IMR-90 (cell line): ENCODE measurements at regions not wholly inside any gene's neighbourhood (a gene's known extent, or its start where the extent isn't known, plus 50 kb on each side); places are given as distances from the start of the nearest gene placed in this dataset.

ENCODE experiments used
- ATAC-seq: fragments of 200-7000 bp; cut with Tn5 transposase; 2 replicates; pipeline ENCODE4 v1.9.1; 2020; ENCODE audit warnings: low read depth, mild to moderate bottlenecking, moderate library complexity
- BruUV-seq: library from RNA; stranded (reverse); fragments of 400-500 nt; replicated peaks from 2 replicates; lab custom pipeline; 2021; lab: Mats Ljungman, UMichigan
- CTCF ChIA-PET: fragments of 300-600 bp; formaldehyde crosslinking; extraction: SDS; loops from one replicate; lab custom pipeline; 2021; ENCODE audit warnings: antibody characterized with exemption; lab: Yijun Ruan, JAX
- POLR2A ChIA-PET: fragments of 300-600 bp; sonication (Branson Sonifier 250); formaldehyde crosslinking; loops from one replicate; lab custom pipeline; 2022; ENCODE audit warnings: antibody characterized with exemption; ENCODE audit not compliant: unreplicated experiment; lab: Charles Lee
- DNase-seq: peaks from one replicate; pipeline ENCODE4 v3.0.0; 2013
- H2AFZ ChIP-seq: replicated peaks from 2 replicates; pipeline ENCODE3; 2013; ENCODE audit warnings: low read length, mild to moderate bottlenecking; ENCODE audit not compliant: poor library complexity
- H2AK5ac ChIP-seq: 2 replicates; pipeline ENCODE4 v1.6.1; 2013; ENCODE audit warnings: low read depth, low read length, inconsistent platforms
- H2AK9ac ChIP-seq: replicated peaks from 2 replicates; pipeline ENCODE3; 2013; ENCODE audit warnings: mild to moderate bottlenecking, low read depth, low read length, moderate library complexity; ENCODE audit not compliant: poor library complexity
- H2BK120ac ChIP-seq: 2 replicates; pipeline ENCODE4 v1.6.1; 2013; ENCODE audit warnings: low read depth, low read length, inconsistent platforms
- H2BK15ac ChIP-seq: 3 replicates; pipeline ENCODE4 v1.6.1; 2013; ENCODE audit warnings: low read depth, low read length, inconsistent platforms
- H2BK20ac ChIP-seq: 2 replicates; pipeline ENCODE4 v1.6.1; 2013; ENCODE audit warnings: low read depth, mild to moderate bottlenecking, inconsistent platforms, low read length, moderate library complexity
- H2BK5ac ChIP-seq: 2 replicates; pipeline ENCODE4 v1.6.1; 2013; ENCODE audit warnings: mild to moderate bottlenecking, low read depth, low read length, inconsistent platforms; ENCODE audit not compliant: poor library complexity, severe bottlenecking
- H3K14ac ChIP-seq: replicated peaks from 2 replicates; pipeline ENCODE4 v1.6.1; 2013; ENCODE audit warnings: low read depth, low read length, inconsistent platforms
- H3K18ac ChIP-seq: 2 replicates; pipeline ENCODE4 v1.6.1; 2013; ENCODE audit warnings: low read depth, low read length, control low read depth
- H3K23ac ChIP-seq: 2 replicates; pipeline ENCODE4 v1.6.1; 2013; ENCODE audit warnings: low read depth, low read length, inconsistent platforms
- H3K27ac ChIP-seq: 2 replicates; pipeline ENCODE4 v1.5.1; 2013; ENCODE audit warnings: mild to moderate bottlenecking, control low read depth, low read length; ENCODE audit not compliant: insufficient read depth
- H3K27me3 ChIP-seq: 2 replicates; pipeline ENCODE4 v1.6.1; 2013; ENCODE audit warnings: low read length; ENCODE audit not compliant: control insufficient read depth, insufficient read depth
- H3K36me3 ChIP-seq: 2 replicates; pipeline ENCODE4 v1.6.1; 2013; ENCODE audit warnings: low read length, mixed read lengths; ENCODE audit not compliant: control insufficient read depth, insufficient read depth
- H3K4ac ChIP-seq: 2 replicates; pipeline ENCODE4 v1.6.1; 2013; ENCODE audit warnings: low read depth, low read length, inconsistent platforms
- H3K4me1 ChIP-seq: 2 replicates; pipeline ENCODE4 v1.6.1; 2013; ENCODE audit warnings: low read length, mixed read lengths; ENCODE audit not compliant: control insufficient read depth, insufficient read depth
- H3K4me2 ChIP-seq: 2 replicates; pipeline ENCODE4 v1.6.1; 2013; ENCODE audit warnings: low read depth, mild to moderate bottlenecking, control low read depth, low read length, moderate library complexity
- H3K4me3 ChIP-seq: 2 replicates; pipeline ENCODE4 v1.5.1; 2013; ENCODE audit warnings: low read depth, mild to moderate bottlenecking, control low read depth, low read length, moderate library complexity; ENCODE audit not compliant: insufficient read depth
- H3K56ac ChIP-seq: 2 replicates; pipeline ENCODE4 v1.6.1; 2013; ENCODE audit warnings: low read length, inconsistent platforms; ENCODE audit not compliant: insufficient read depth; ENCODE audit errors: extremely low read depth
- H3K79me1 ChIP-seq, 2 experiments: 2 replicates each; pipeline ENCODE4 v1.6.1; 2013; ENCODE audit warnings: low read length in 2 of 2, inconsistent platforms in 1 of 2, low read depth in 1 of 2
- H3K9ac ChIP-seq: 2 replicates; pipeline ENCODE4 v1.6.1; 2013; ENCODE audit warnings: low read depth, low read length, control low read depth
- H3K9me1 ChIP-seq: 2 replicates; pipeline ENCODE4 v1.6.1; 2013; ENCODE audit warnings: low read length, inconsistent platforms; ENCODE audit not compliant: insufficient read depth
- H3K9me3 ChIP-seq: 2 replicates; pipeline ENCODE4 v1.6.1; 2013; ENCODE audit warnings: low read length; ENCODE audit not compliant: control insufficient read depth, insufficient read depth
- H4K20me1 ChIP-seq: 2 replicates; pipeline ENCODE4 v1.6.1; 2013; ENCODE audit warnings: low read length, inconsistent platforms; ENCODE audit not compliant: insufficient read depth
- H4K5ac ChIP-seq: 2 replicates; pipeline ENCODE4 v1.6.1; 2013; ENCODE audit warnings: mild to moderate bottlenecking, low read depth, low read length, control low read depth
- H4K8ac ChIP-seq, 2 experiments: 2 replicates each; pipeline ENCODE4 v1.6.1; 2013; ENCODE audit warnings: low read depth in 2 of 2, low read length in 2 of 2, control low read depth in 1 of 2, inconsistent platforms in 1 of 2
- H4K91ac ChIP-seq: 2 replicates; pipeline ENCODE4 v1.6.1; 2013; ENCODE audit warnings: low read depth, low read length, inconsistent platforms; ENCODE audit not compliant: insufficient read depth
- FOS ChIP-seq: fragments of 150-350 bp; IDR thresholded peaks from 2 replicates; pipeline ENCODE4 v1.6.1; 2016; ENCODE audit warnings: low read depth, low read length
- WGBS, 2 experiments: methylation state at CpG; one replicate each; pipeline versions ENCODE4 v1.1.5 to v1.1.7; 2013; ENCODE audit warnings: missing lambda C conversion rate in 2 of 2; ENCODE audit not compliant: insufficient read length in 1 of 2; ENCODE audit errors: extremely low coverage in 2 of 2; 5-methylcytosine and 5-hydroxymethylcytosine counted together
- dilution Hi-C: fragments of 300-500 bp; cut with HindIII; formaldehyde crosslinking; loops from one replicate; pipeline ENCODE4 v1.14.3; 2018; ENCODE audit warnings: low sequenced_read_pairs; ENCODE audit not compliant: unreplicated experiment
- in situ Hi-C: fragments of 300-500 bp; cut with MboI; formaldehyde crosslinking; loops from 3 replicates; pipeline ENCODE4 v1.14.3; 2019; ENCODE audit warnings: low sequenced_read_pairs, inconsistent platforms, mixed read lengths
- intact Hi-C: fragments of 100-400 bp; cut with micrococcal nuclease; formaldehyde crosslinking; loops from 2 replicates; pipeline ENCODE4 v1.10.0; 2022
- TF ChIP-seq, protein P1 (sequence below): fragments of 150-350 bp; IDR thresholded peaks from 2 replicates; pipeline ENCODE4 v1.6.1; 2017; ENCODE audit warnings: mild to moderate bottlenecking, antibody characterized with exemption, low read length, low read depth

DNA sequence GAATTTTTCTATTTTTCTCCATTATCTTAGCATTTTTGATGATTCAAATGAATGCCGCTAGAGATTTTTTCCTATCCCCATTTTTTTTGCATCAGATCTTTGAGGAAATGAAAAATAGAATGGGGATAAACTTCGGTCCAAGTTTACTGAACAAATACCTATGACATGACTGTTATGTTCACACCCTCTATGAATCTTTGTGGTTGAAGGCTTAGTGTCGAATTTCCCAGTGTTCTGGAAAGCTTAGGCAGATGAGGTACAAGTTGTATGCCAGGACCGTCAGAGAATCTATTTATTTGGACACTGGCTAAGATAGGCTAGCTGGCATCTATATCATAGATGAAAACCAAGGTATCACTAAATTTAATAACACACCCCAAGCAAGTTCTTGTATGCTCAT is 123.4 kb downstream of the SPCS3 start:
- no TSS peak for BruUV-seq
- H2AFZ ChIP-seq = no peak overlapping the region
- no peaks in the 10 kb centered on the region for H3K79me1 ChIP-seq
- no peak overlapping the region for H2AK9ac ChIP-seq
- peaks cover 6% of the 10 kb centered on the region; the same call in 1 of the 2 replicates for H3K4me1 ChIP-seq
- no peak overlapping the region for H3K9ac ChIP-seq
- peak; percentile 89 for ATAC-seq
- TF ChIP-seq, protein P1, sequence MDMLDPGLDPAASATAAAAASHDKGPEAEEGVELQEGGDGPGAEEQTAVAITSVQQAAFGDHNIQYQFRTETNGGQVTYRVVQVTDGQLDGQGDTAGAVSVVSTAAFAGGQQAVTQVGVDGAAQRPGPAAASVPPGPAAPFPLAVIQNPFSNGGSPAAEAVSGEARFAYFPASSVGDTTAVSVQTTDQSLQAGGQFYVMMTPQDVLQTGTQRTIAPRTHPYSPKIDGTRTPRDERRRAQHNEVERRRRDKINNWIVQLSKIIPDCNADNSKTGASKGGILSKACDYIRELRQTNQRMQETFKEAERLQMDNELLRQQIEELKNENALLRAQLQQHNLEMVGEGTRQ = no peak
- TF ChIP-seq FOS = peak; percentile 38; the same call in 1 of the 2 replicates
- no peak overlapping the region for H4K91ac ChIP-seq
- DNase-seq = peak; percentile 96
- no peak overlapping the region for H4K5ac ChIP-seq
- in situ Hi-C loops = no loop called here
- POLR2A ChIA-PET = no interaction called here
- no peak overlapping the region for H3K56ac ChIP-seq
- no peak overlapping the region for H3K27ac ChIP-seq
- H2BK20ac ChIP-seq = peak overlapping the region; percentile 70; the same call in 1 of the 2 replicates
- dilution Hi-C loops = no loop called here
- H3K36me3 ChIP-seq = no peaks in the 10 kb centered on the region
- intact Hi-C loops = loop anchor here (5.0 kb wide), 1 partner anchor 104 kb away; no protein-coding TSS in a partner anchor
- H3K23ac ChIP-seq = no peak overlapping the region
- no peaks in the 10 kb centered on the region; the same call in 1 of the 2 replicates for H3K9me1 ChIP-seq
- WGBS, 2 experiments = no CpG with 5 or more reads among the region's 4 CpGs
- H3K9me3 ChIP-seq = peaks cover 2% of the 10 kb centered on the region; the same call in 1 of the 2 replicates
- peak overlapping the region in 1 of 2 experiments; percentile 34; a peak in 1 of 4 replicates for H4K8ac ChIP-seq
- H2AK5ac ChIP-seq = no peak overlapping the region
- no peak overlapping the region; the same call in 2 of the 3 replicates for H2BK15ac ChIP-seq
- CTCF ChIA-PET = interaction anchor here (1.0 kb wide), 1 partner anchor 34 kb away, joined by 4 read pairs; no protein-coding TSS in a partner anchor
- H2BK5ac ChIP-seq = peak overlapping the region; percentile 67
- H3K18ac ChIP-seq = no peak overlapping the region
- H3K27me3 ChIP-seq = no peaks in the 10 kb centered on the region
- H3K14ac ChIP-seq = no peak overlapping the region
- peak overlapping the region; percentile 53; the same call in 1 of the 2 replicates for H3K4me2 ChIP-seq
- H2BK120ac ChIP-seq = peak overlapping the region; percentile 55
- H3K4ac ChIP-seq = no peak overlapping the region; the same call in 1 of the 2 replicates
- H4K20me1 ChIP-seq = no peaks in the 10 kb centered on the region
- no peak overlapping the region for H3K4me3 ChIP-seq
